ENCODE measurements at regions not wholly inside any gene's neighbourhood (a gene's known extent, or its start where the extent isn't known, plus 50 kb on each side); places are given as distances from the start of the nearest gene placed in this dataset.

GRCh38 chr2:133844214-133844892, 276.1 kb upstream of the NCKAP5 start:
- no peak for TF ChIP-seq GLIS3 (CRISPR knock-in tag; IDR thresholded peaks at IDR 0.05)
- TF ChIP-seq CREB5 (CRISPR knock-in tag; IDR thresholded peaks at IDR 0.05; ENCODE audit: low read depth): no peak
- no peak for TF ChIP-seq PPARA (CRISPR knock-in tag; IDR thresholded peaks at IDR 0.05; ENCODE audit: borderline replicate concordance)
- TF ChIP-seq ZFP30 (CRISPR knock-in tag; IDR thresholded peaks at IDR 0.05): no peak
- TF ChIP-seq ZFP3 (CRISPR knock-in tag; IDR thresholded peaks at IDR 0.05): no peak
- TF ChIP-seq TCF4 (CRISPR knock-in tag; IDR thresholded peaks at IDR 0.05; ENCODE audit: borderline replicate concordance): no peak
- TF ChIP-seq ZNF70 (CRISPR knock-in tag; IDR thresholded peaks at IDR 0.05): no peak
- no peak for TF ChIP-seq ZC3H10 (CRISPR knock-in tag; IDR thresholded peaks at IDR 0.05)
- TF ChIP-seq CSDC2 (CRISPR knock-in tag; IDR thresholded peaks at IDR 0.05): no peak
- TF ChIP-seq ARNTL (CRISPR knock-in tag; IDR thresholded peaks at IDR 0.05; ENCODE audit: borderline replicate concordance, low read depth): no peak
- no peak for TF ChIP-seq OSR1 (CRISPR knock-in tag; IDR thresholded peaks at IDR 0.05)
- TF ChIP-seq BACH2 (CRISPR knock-in tag; IDR thresholded peaks at IDR 0.05; ENCODE audit: borderline replicate concordance): no peak

All from SK-N-SH treated with all-trans-retinoic acid at 6 μM for 48 hours (cell line).